ENCODE measurements at regions not wholly inside any gene's neighbourhood (a gene's known extent, or its start where the extent isn't known, plus 50 kb on each side); places are given as distances from the start of the nearest gene placed in this dataset.

DNA sequence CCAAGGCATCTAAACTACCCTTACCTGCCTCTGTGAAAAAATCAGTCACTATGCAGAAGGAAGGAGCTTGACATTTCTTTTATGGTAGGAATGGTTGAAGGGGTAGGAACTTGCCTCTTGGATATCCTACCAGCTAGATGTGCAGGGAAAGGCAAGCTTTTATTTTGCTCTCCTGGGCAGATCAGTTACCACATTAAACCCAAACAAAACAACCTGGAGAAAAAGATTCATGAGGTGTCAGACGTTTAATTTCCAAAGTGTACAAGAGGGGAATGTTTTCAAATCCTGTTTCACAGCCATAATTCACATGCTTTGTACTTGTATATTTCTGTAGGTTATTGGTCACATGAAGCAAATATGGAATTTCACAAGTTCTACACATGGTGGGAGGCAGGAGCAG, 67.0 kb upstream of the IFNG-AS1 start:
- H3K27ac ChIP-seq: no peak overlapping the region
- TF ChIP-seq ZFX (IDR thresholded peaks at IDR 0.05; ENCODE audit: borderline replicate concordance): no peak
- TF ChIP-seq, protein P1, sequence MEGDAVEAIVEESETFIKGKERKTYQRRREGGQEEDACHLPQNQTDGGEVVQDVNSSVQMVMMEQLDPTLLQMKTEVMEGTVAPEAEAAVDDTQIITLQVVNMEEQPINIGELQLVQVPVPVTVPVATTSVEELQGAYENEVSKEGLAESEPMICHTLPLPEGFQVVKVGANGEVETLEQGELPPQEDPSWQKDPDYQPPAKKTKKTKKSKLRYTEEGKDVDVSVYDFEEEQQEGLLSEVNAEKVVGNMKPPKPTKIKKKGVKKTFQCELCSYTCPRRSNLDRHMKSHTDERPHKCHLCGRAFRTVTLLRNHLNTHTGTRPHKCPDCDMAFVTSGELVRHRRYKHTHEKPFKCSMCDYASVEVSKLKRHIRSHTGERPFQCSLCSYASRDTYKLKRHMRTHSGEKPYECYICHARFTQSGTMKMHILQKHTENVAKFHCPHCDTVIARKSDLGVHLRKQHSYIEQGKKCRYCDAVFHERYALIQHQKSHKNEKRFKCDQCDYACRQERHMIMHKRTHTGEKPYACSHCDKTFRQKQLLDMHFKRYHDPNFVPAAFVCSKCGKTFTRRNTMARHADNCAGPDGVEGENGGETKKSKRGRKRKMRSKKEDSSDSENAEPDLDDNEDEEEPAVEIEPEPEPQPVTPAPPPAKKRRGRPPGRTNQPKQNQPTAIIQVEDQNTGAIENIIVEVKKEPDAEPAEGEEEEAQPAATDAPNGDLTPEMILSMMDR (IDR thresholded peaks at IDR 0.05): no peak

GRCh38 chr12:67925077-67925476, 64.2 kb upstream of the IFNG-AS1 start:
- TF ChIP-seq ZFX (IDR thresholded peaks at IDR 0.05; ENCODE audit: borderline replicate concordance): no peak
- TF ChIP-seq, protein P1 (IDR thresholded peaks at IDR 0.05): no peak
- peak overlapping the region; percentile 47 for H3K27ac ChIP-seq

- TF ChIP-seq, protein P1 (IDR thresholded peaks at IDR 0.05): no peak
- TF ChIP-seq ZFX (IDR thresholded peaks at IDR 0.05; ENCODE audit: borderline replicate concordance): no peak
- H3K27ac ChIP-seq: peak overlapping the region; percentile 47
These were observed 63.7 kb upstream of the IFNG-AS1 start for GRCh38 chr12:67925552-67925951.

DNA sequence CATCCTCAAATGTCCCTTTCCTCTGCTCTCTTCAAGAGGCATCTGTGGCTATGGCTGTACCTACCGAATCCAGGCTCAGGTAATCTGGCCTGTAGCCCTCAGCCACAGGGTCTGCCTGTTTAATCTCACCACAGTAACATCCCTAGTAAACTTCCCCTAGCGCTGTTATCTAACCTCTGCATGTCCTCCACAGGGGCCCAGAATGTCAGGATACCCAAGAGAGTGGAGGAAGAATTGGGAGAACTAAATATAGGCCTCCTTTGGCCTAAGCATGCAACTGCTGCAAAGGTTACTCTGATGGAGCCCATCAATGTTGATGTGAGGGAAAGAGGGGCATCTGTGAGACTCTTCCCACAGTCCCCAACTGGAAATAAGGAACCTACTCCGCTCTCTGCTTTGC, 63.2 kb upstream of the IFNG-AS1 start:
- H3K27ac ChIP-seq: peak overlapping the region; percentile 47
- TF ChIP-seq, protein P1 (IDR thresholded peaks at IDR 0.05): no peak
- TF ChIP-seq ZFX (IDR thresholded peaks at IDR 0.05; ENCODE audit: borderline replicate concordance): no peak

DNA sequence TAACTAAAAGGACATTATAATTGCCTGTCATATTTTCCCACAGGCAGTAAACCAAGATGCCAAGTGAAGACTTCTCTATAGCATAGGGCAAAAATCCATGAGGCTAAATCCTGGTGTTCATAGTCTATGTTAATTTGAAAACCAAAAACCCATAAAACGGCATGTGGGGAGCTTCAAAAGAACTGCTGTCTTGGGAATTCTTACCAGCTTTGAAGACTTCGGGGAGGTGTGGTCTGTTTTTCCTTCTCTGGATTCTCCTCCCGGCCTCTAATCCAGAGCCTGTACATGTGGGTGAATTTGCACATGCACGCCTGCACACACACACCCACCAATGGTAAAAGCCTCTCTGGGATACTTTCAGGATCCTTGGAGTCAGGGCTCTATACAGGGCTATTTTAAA, 61.9 kb upstream of the IFNG-AS1 start:
- peak overlapping the region; percentile 73 for H3K27ac ChIP-seq
- TF ChIP-seq, protein P1 (IDR thresholded peaks at IDR 0.05): no peak
- TF ChIP-seq ZFX (IDR thresholded peaks at IDR 0.05; ENCODE audit: borderline replicate concordance): no peak

- H3K27ac ChIP-seq: peak overlapping the region; percentile 73
- TF ChIP-seq ZFX (IDR thresholded peaks at IDR 0.05; ENCODE audit: borderline replicate concordance): no peak
- TF ChIP-seq, protein P1 (IDR thresholded peaks at IDR 0.05): no peak
These were observed 61.4 kb upstream of the IFNG-AS1 start for GRCh38 chr12:67927815-67928214.

GRCh38 chr12:67928621-67929383, 60.4 kb upstream of the IFNG-AS1 start:
- peak overlapping the region; percentile 73 for H3K27ac ChIP-seq
- TF ChIP-seq, protein P1 (IDR thresholded peaks at IDR 0.05): no peak
- TF ChIP-seq ZFX (IDR thresholded peaks at IDR 0.05; ENCODE audit: borderline replicate concordance): no peak

All from 22Rv1 (cell line).